PC-3 (cell line): ENCODE measurements at regions not wholly inside any gene's neighbourhood (a gene's known extent, or its start where the extent isn't known, plus 50 kb on each side); places are given as distances from the start of the nearest gene placed in this dataset.

Experiments used
- ATAC-seq: fragments of 200-7000 bp; cut with Tn5 transposase; 2 replicates; pipeline ENCODE4 v1.9.1; 2020; ENCODE audit warnings: mild to moderate bottlenecking, moderate library complexity
- BruUV-seq: library from RNA; stranded (reverse); fragments of 400-500 nt; replicated peaks from 2 replicates; lab custom pipeline; 2021; lab: Mats Ljungman, UMichigan
- CTCF ChIA-PET: fragments of 300-600 bp; sonication (Branson Sonifier 250); formaldehyde crosslinking; loops from one replicate; lab custom pipeline; 2022; ENCODE audit warnings: antibody characterized with exemption; lab: Charles Lee
- POLR2A ChIA-PET: fragments of 300-600 bp; sonication (Branson Sonifier 250); formaldehyde crosslinking; loops from one replicate; lab custom pipeline; 2022; ENCODE audit warnings: antibody characterized with exemption; ENCODE audit not compliant: unreplicated experiment; lab: Charles Lee
- DNase-seq: peaks from one replicate; pipeline ENCODE4 v3.0.0-alpha.2; 2015
- H2AFZ ChIP-seq: fragments of 300-600 bp; sonication (generic); 2 replicates; pipeline ENCODE4 v1.6.0; 2016; ENCODE audit warnings: antibody characterized with exemption, low read length
- H3F3A ChIP-seq: fragments of 300-600 bp; sonication (generic); one replicate; pipeline ENCODE4 v1.6.0; 2017; ENCODE audit warnings: antibody characterized with exemption, low read length, control low read depth, mild to moderate bottlenecking; ENCODE audit not compliant: unreplicated experiment
- H3K27ac ChIP-seq: fragments of 300-600 bp; sonication (generic); 2 replicates; pipeline ENCODE4 v1.5.1; 2016; ENCODE audit warnings: mild to moderate bottlenecking, low read length
- H3K27me3 ChIP-seq: fragments of 300-600 bp; sonication (generic); 2 replicates; pipeline ENCODE4 v1.6.1; 2016; ENCODE audit warnings: low read length, mixed read lengths
- H3K36me3 ChIP-seq: fragments of 300-600 bp; sonication (generic); 2 replicates; pipeline ENCODE4 v1.6.1; 2016; ENCODE audit warnings: low read depth, mixed run types, low read length, mixed read lengths
- H3K4me1 ChIP-seq: fragments of 300-600 bp; sonication (generic); 2 replicates; pipeline ENCODE4 v1.5.1; 2016; ENCODE audit warnings: low read length; ENCODE audit not compliant: insufficient read depth
- H3K4me2 ChIP-seq: fragments of 300-600 bp; sonication (generic); 2 replicates; pipeline ENCODE4 v1.6.0; 2016; ENCODE audit warnings: low read length
- H3K4me3 ChIP-seq: fragments of 300-600 bp; sonication (generic); 2 replicates; pipeline ENCODE4 v1.5.1; 2016; ENCODE audit warnings: mild to moderate bottlenecking, low read length, mixed read lengths
- H3K79me2 ChIP-seq: fragments of 300-600 bp; sonication (generic); 2 replicates; pipeline ENCODE4 v1.6.1; 2017; ENCODE audit warnings: low read length, mixed read lengths
- H3K9ac ChIP-seq: fragments of 300-600 bp; sonication (generic); 2 replicates; pipeline ENCODE4 v1.6.0; 2016; ENCODE audit warnings: mild to moderate bottlenecking, low read length
- H3K9me2 ChIP-seq: fragments of 300-600 bp; sonication (generic); replicated peaks from 2 replicates; pipeline ENCODE4 v1.6.1; 2016; ENCODE audit warnings: mixed run types, low read length, mixed read lengths
- H3K9me3 ChIP-seq: fragments of 300-600 bp; sonication (generic); 2 replicates; pipeline ENCODE4 v1.6.1; 2016; ENCODE audit warnings: low read length, mixed read lengths
- H4K20me1 ChIP-seq: fragments of 300-600 bp; sonication (generic); 2 replicates; pipeline ENCODE4 v1.6.1; 2016; ENCODE audit warnings: low read length, mixed read lengths
- EZH2 ChIP-seq: fragments of 300-600 bp; sonication (generic); IDR thresholded peaks from one replicate; pipeline ENCODE4 v1.6.1; 2017; ENCODE audit warnings: antibody characterized with exemption, mild to moderate bottlenecking, low read length; ENCODE audit not compliant: unreplicated experiment
- EZH2phosphoT487 ChIP-seq: fragments of 300-600 bp; sonication (generic); IDR thresholded peaks from 2 replicates; pipeline ENCODE4 v1.6.1; 2018; ENCODE audit warnings: mild to moderate bottlenecking, antibody characterized with exemption, low read length, borderline replicate concordance
- intact Hi-C: fragments of 100-400 bp; cut with micrococcal nuclease; formaldehyde crosslinking; loops from 2 replicates; pipeline ENCODE4 v1.9.0; 2023
- TF ChIP-seq, protein P1 (sequence below): fragments of 300-600 bp; sonication (generic); conservative IDR thresholded peaks from 2 replicates; pipeline ENCODE4 v1.5.1; 2017; ENCODE audit warnings: antibody characterized with exemption, low read depth, mild to moderate bottlenecking, low read length

DNA sequence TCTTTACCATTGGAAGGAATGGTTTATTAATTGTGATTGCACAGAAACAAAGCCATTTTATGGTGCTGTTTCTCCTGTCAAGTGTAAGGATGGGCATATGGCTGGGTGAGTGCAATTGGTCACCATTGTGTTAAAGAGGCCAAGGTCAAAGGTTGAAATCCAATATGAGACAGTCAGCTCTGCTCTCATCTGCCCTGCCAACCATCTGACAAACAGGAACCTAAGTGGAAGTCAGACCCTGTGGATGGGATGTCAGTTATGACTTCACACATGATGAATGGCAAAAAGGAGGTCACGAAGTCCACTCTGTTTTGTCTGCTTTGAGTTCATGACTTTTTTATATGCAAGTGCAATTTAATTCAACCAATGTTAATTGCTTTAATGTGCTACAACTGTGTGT is 172.7 kb upstream of the TMEM229A start:
- TF ChIP-seq EZH2phosphoT487, result no peak
- no peaks in the 10 kb centered on the region for H3K9me2 ChIP-seq
- no peaks in the 10 kb centered on the region for H4K20me1 ChIP-seq
- no peak for ATAC-seq
- H3K27me3 ChIP-seq, result no peaks in the 10 kb centered on the region
- DNase-seq, result no peak
- no peak overlapping the region for H2AFZ ChIP-seq
- no peak overlapping the region for H3K4me3 ChIP-seq
- no TSS peak for BruUV-seq
- no peak overlapping the region for H3K9ac ChIP-seq
- H3K36me3 ChIP-seq, result no peaks in the 10 kb centered on the region
- H3K79me2 ChIP-seq, result no peaks in the 10 kb centered on the region
- H3K27ac ChIP-seq, result no peak overlapping the region
- no peaks in the 10 kb centered on the region for H3K4me1 ChIP-seq
- H3K4me2 ChIP-seq, result no peak overlapping the region
- ChIA-PET CTCF (no interaction called here), POLR2A (no interaction called here)
- H3F3A ChIP-seq, result no peaks in the 10 kb centered on the region
- intact Hi-C loops, result no loop called here
- H3K9me3 ChIP-seq, result no peaks in the 10 kb centered on the region

DNA sequence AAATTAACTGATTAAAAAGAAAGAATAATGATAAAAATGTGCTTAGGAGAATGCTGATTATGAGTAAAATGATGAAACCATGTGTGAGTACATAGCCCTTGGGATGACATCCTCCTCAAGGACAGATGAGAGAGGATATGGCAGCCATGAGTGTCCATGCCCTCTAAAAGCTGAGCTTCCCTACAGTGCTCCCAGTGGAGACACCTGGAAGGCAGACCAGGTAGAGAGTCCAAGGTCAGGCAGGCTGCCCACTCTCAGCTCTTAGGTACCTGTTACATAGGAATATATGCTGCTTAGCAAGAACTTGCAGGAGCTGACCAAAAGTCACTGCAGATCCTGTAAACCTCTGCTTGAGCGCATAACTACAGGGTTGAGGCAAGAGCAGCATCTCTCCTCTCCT is 169.7 kb upstream of the TMEM229A start:
- no peak for ATAC-seq
- POLR2A ChIA-PET, result interaction anchor here (0.5 kb wide), 1 partner anchor 101 kb away, joined by 3 read pairs; no protein-coding TSS in a partner anchor
- intact Hi-C loops, result no loop called here

DNA sequence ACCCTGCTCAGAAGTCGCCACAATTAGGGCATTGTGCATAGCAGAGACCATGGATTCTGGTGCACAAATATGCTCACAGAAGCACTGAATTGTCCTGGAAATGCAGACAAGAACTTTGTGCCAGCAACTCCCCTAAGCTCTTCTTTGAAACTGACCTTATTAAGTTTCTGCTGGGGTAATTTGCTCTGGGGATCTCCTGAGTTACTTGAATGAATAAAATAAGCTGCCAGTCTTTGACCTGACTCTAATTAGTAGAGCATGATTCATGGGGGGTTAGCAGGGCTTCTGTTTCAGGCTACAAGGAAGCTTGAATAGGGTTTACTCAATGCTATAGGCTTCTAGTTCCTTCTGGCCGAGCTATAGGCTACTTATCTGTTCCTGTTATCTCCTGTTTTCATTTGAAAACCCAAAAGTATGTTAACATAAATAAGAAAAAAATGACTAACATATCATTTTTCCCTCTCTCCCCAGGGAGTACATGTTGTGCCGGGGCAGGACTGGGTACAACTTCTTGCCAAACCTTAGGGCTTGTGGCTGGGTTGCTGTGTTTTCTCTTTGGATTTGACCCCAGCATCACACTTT is 169.0 kb upstream of the TMEM229A start:
- ChIA-PET CTCF (interaction anchor here (0.6 kb wide), 1 partner anchor 564 kb away, joined by 3 read pairs; no protein-coding TSS in a partner anchor), POLR2A (interaction anchor here (0.5 to 0.6 kb wide), 2 partner anchors 100 to 106 kb away, joined by 3 read pairs; no protein-coding TSS in a partner anchor)
- Histone ChIP-seq H3K79me2 (no peaks in the 10 kb centered on the region), H3K4me2 (no peak overlapping the region), H3K36me3 (no peaks in the 10 kb centered on the region), H3K9me3 (no peaks in the 10 kb centered on the region), H3K9ac (no peak overlapping the region), H3K4me1 (no peaks in the 10 kb centered on the region), H3K27ac (no peak overlapping the region), H3K9me2 (no peaks in the 10 kb centered on the region), H3K4me3 (no peak overlapping the region), H3K27me3 (no peaks in the 10 kb centered on the region), H3F3A (no peaks in the 10 kb centered on the region), H2AFZ (no peak overlapping the region), H4K20me1 (no peaks in the 10 kb centered on the region)
- no TSS peak for BruUV-seq
- intact Hi-C loops, result no loop called here
- DNase-seq (no peak), ATAC-seq (no peak)
- TF ChIP-seq EZH2, result no peak
- TF ChIP-seq, protein P1, sequence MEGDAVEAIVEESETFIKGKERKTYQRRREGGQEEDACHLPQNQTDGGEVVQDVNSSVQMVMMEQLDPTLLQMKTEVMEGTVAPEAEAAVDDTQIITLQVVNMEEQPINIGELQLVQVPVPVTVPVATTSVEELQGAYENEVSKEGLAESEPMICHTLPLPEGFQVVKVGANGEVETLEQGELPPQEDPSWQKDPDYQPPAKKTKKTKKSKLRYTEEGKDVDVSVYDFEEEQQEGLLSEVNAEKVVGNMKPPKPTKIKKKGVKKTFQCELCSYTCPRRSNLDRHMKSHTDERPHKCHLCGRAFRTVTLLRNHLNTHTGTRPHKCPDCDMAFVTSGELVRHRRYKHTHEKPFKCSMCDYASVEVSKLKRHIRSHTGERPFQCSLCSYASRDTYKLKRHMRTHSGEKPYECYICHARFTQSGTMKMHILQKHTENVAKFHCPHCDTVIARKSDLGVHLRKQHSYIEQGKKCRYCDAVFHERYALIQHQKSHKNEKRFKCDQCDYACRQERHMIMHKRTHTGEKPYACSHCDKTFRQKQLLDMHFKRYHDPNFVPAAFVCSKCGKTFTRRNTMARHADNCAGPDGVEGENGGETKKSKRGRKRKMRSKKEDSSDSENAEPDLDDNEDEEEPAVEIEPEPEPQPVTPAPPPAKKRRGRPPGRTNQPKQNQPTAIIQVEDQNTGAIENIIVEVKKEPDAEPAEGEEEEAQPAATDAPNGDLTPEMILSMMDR, result no peak

More for the DNA sequence above, 169.7 kb upstream of the TMEM229A start:
- TF ChIP-seq EZH2phosphoT487 (no peak), EZH2 (no peak)
- TF ChIP-seq, protein P1, result no peak
- H3K27me3 ChIP-seq, result no peaks in the 10 kb centered on the region
- no peaks in the 10 kb centered on the region for H3K9me2 ChIP-seq
- no peaks in the 10 kb centered on the region for H3K79me2 ChIP-seq
- no peak overlapping the region for H3K4me3 ChIP-seq
- no peak overlapping the region for H3K9ac ChIP-seq
- no peak overlapping the region for H2AFZ ChIP-seq
- H4K20me1 ChIP-seq, result no peaks in the 10 kb centered on the region
- H3K4me1 ChIP-seq, result no peaks in the 10 kb centered on the region
- H3K9me3 ChIP-seq, result no peaks in the 10 kb centered on the region
- no peak overlapping the region for H3K27ac ChIP-seq
- H3K4me2 ChIP-seq, result no peak overlapping the region
- DNase-seq, result no peak
- no TSS peak for BruUV-seq
- no peaks in the 10 kb centered on the region for H3K36me3 ChIP-seq
- H3F3A ChIP-seq, result no peaks in the 10 kb centered on the region
- CTCF ChIA-PET, result no interaction called here
